Hepatic stellate cell (primary cell): ENCODE measurements at regions not wholly inside any gene's neighbourhood (a gene's known extent, or its start where the extent isn't known, plus 50 kb on each side); places are given as distances from the start of the nearest gene placed in this dataset.

Source experiments
- DNase-seq: peaks from one replicate; pipeline ENCODE4 v3.0.0; 2011; ENCODE audit warnings: low spot score

DNA sequence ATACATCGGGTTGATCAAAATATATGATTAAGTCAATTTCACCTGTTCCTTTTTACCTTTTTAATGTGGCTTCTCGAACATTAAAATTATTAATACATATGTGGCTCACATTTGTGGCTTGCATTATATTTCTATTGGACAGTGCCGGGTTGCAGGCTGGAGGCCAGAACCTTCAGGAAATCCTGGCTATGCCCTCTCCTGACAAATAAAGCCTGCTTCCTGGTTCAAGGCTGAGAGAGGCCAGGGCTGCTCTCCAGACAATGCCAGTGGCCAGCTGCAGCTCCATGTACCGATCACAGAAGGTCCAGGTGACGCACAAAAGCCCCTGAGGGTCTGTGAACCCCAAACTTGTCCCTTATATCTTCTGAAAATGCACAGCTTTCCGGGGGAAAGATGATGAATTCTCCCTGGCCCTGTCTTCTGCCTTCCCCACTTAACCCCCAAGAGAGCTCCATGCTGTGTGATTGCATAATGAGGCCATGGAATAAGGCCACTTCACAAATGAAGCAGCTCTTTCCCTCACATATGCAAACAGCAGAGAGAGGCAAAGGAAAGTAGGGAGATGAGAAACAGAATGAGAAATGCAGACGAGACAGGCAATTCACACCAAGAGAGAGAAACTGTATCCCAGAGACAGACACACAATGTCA lies 241.2 kb downstream of the BCOR start:
- DNase-seq: no peak

GRCh38 chrX:39857780-39858179 lies 240.0 kb downstream of the BCOR start:
- no peak for DNase-seq

GRCh38 chrX:39859991-39860861 lies 237.5 kb downstream of the BCOR start:
- DNase-seq: peak; percentile 21

DNA sequence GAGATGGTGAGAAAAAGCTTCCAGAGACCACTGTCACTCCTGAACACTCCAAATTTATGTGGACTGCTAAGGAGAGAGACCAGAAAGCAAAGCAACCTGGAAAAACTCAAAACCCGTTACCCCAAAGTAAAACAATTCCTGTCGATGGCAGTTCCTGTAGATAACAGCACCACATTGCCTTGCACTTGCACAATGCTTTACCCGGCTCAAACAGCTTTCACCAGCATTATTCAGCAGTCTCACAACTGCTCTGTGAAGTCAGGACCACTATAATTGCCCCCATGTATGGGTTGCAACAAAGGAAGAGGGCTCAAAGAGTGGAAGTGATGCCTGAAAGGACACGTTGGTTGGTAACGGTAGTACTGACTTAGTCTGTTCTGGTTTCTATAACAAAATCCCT lies 234.8 kb downstream of the BCOR start:
- no peak for DNase-seq

GRCh38 chrX:39866229-39866628 lies 231.5 kb downstream of the BCOR start:
- DNase-seq: no peak

GRCh38 chrX:39869846-39870601 lies 227.7 kb downstream of the BCOR start:
- DNase-seq: peak; percentile 34

DNA sequence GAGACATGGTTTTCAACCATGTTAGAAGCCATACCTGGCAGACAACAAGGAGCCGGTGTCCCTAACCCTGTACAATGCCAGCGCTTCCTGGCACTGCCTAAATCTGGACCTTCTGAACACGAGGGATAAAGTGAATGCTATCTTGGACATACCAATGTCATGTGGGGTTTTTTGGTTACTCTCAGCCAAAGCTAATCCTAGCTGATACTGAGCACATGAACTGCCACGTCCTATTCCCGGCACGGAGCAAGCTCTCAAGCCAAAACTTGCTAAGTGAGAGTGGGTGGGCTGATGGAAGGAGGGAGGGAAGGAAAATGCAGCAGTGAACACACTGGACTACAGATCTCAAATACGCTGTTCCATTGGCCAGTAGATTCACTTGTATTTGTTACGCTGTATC lies 226.1 kb downstream of the BCOR start:
- no peak for DNase-seq

GRCh38 chrX:39873117-39873516 lies 224.6 kb downstream of the BCOR start:
- DNase-seq: no peak

DNA sequence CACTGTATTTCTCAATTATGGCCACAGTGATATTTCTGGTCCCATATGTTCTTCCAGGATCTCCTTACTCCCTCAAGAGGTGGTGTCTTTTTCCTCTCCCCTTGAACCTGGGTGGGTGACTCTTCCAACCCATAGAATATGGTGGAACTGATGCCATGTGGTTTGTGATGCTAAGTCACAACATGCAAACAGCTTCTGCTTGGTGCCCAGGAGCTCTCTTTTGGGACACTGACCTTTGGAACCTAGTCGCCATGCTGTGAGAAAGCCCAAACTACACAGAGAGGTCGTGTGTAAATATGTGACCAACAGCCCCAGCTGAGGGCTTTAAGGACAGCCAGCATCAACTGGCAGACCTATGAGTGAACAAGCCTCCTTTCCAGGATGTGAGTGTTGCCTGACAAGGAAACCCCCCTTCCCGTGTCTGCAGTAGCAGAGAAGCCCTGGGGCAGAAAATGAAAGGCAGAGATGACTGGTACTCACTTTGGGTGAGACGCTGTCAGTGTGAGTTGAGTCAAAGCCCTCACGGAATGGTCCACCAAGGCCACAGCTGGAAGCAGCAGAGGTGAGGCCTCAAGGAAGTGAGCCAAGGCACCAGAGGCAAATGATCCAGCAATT lies 223.4 kb downstream of the BCOR start:
- DNase-seq: no peak

- no peak for DNase-seq
Measured at GRCh38 chrX:39875834-39876628, 221.7 kb downstream of the BCOR start.

- no peak for DNase-seq
Measured at GRCh38 chrX:39877905-39878304, 219.9 kb downstream of the BCOR start.

DNA sequence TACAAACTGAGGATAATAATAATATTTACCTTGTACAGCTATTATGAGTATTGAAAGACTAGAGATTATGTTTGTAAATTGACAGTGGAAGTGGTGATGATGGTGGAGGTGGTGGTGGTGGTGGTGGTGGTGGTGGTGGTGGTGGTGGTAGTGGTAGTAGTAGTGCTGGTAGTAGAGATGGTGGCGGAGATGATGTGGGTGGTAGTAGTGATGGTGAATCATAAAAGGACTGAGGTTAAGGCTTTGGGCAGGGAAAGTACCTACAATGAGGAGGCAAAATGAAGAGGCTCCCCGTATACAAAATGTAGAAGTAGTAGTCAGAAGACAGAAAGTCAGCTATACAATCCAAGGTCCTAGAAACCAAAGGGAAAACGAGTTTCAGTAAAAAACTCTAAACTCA lies 214.1 kb downstream of the BCOR start:
- DNase-seq: no peak

DNA sequence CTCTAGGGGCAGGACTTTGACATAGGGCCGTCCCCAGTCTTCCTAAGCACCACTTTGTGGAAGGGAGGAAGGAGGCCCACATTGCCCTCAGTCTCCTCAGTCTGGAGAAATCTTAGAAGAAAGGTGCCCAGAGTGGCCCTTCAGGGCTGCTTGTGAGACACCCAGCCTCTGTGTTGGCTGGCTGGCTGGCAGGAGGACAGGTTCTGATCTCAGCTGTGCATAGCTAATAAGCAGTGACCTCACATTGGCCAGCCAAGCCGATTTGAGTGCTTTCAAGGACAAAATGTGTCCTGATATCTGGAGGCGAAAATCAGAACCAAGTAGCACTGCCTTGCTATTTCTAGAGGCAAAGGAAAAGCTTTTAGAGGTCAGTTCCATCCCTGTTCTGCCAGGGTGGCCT lies 211.5 kb downstream of the BCOR start:
- DNase-seq: no peak

DNA sequence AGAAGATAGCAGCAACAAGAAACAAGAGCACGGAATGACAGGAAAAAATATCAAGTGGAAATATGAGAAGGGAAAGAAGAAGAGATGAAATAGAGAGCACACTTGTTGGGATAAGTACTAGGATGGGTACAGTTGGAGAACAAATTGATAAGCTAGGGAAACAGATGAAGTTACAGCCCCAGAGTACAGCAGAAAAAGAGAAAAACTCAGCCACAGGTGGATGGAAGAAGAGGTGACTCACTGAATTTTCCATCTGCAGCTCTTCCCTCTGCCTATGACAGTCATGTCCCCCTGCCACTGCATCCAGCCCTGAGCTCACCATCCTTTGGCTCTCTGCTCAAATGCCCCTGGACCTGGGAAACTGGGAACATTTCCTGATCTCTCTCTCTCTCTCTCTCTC lies 209.0 kb downstream of the BCOR start:
- no peak for DNase-seq

- no peak for DNase-seq
Measured at GRCh38 chrX:39889704-39890103, 208.1 kb downstream of the BCOR start.

- no peak for DNase-seq
Measured at GRCh38 chrX:39890807-39891206, 207.0 kb downstream of the BCOR start.

- DNase-seq: no peak
Measured at GRCh38 chrX:39891781-39892180, 206.0 kb downstream of the BCOR start.

DNA sequence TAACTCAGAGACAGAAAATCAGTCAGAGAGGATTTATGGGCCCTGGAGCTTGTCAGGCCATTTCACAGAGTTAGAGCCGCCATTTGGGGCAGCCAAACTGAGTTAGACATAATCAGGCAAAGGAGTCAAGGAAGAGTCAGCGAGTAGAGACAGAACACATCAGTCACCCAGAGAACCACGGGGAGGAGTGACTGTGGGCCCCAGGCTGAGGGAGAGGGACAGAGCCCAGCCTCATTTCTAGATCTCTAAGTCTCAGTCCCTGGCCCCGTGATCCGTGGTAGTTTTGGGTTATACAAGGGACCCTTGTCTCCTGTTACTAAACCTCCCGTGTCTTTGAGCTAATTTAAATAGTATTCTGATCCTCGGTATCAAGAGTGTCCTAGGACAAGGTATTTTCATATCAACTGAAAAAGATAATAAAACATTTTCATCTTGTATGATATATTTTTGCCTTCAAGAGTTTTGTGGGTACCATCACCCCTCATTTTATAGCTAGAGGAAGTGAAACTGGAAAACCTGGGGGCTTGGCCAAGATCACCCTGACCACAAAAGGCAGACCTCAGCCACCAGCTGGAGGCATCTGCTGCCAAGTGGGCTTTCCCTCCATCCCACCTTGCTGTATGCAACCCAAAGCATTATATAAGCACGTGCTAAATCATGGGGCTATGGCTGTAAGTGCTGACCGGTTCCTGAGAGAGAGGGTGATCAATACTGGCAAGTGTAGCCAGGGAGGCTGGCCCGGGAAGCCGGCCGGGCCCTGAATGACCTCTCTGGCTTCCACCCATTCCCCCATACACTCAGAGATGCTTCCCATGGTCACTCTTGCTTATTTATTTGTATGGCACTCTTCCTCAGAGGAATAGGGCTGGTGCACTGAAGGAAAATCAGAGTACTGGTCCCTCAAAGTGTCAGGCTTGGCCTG lies 204.1 kb downstream of the BCOR start:
- DNase-seq: no peak

GRCh38 chrX:39894683-39895082 lies 203.1 kb downstream of the BCOR start:
- DNase-seq: no peak
